Testis (tissue), 2 donors: ENCODE measurements at regions not wholly inside any gene's neighbourhood (a gene's known extent, or its start where the extent isn't known, plus 50 kb on each side); places are given as distances from the start of the nearest gene placed in this dataset.

ENCODE experiments used
- POLR2A ChIP-seq: fragments of 450-650 bp; IDR thresholded peaks from one replicate; pipeline ENCODE4 v1.6.1; 2017; ENCODE audit warnings: antibody characterized with exemption, mild to moderate bottlenecking, moderate library complexity
- TF ChIP-seq, protein P1 (sequence below), 3 experiments: fragments of 450-650 bp in 2 of 3; fragments of 200-600 bp in 1 of 3; sonication (generic) in 1 of 3; IDR thresholded peaks; one replicate each; pipeline ENCODE4 v1.5.1; 2016 to 2019; ENCODE audit warnings: antibody characterized with exemption in 3 of 3, mild to moderate bottlenecking in 2 of 3, moderate library complexity in 1 of 3

DNA sequence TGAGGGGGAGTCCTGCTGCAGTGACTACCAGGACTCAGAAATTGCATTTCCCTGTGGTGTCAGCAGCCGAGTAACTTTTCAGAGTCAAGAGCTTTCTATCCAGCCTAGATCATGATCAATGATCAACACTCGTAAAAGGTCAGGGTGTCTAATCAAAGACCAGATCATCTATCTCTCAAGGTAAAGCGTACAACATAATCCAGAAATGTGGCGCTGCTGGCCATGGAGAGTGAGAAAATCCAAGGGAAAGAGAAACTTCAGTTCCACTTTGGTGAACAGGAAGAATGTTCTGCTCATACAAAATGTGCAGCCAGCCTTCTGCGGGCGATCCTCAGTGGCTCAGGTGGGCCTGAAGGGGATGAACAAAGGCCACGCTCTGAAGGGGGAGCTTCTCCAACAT, 1005.8 kb upstream of the NR2F2 start:
- no peak for TF ChIP-seq POLR2A
- TF ChIP-seq, protein P1, sequence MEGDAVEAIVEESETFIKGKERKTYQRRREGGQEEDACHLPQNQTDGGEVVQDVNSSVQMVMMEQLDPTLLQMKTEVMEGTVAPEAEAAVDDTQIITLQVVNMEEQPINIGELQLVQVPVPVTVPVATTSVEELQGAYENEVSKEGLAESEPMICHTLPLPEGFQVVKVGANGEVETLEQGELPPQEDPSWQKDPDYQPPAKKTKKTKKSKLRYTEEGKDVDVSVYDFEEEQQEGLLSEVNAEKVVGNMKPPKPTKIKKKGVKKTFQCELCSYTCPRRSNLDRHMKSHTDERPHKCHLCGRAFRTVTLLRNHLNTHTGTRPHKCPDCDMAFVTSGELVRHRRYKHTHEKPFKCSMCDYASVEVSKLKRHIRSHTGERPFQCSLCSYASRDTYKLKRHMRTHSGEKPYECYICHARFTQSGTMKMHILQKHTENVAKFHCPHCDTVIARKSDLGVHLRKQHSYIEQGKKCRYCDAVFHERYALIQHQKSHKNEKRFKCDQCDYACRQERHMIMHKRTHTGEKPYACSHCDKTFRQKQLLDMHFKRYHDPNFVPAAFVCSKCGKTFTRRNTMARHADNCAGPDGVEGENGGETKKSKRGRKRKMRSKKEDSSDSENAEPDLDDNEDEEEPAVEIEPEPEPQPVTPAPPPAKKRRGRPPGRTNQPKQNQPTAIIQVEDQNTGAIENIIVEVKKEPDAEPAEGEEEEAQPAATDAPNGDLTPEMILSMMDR (IDR thresholded peaks at IDR 0.05) = no peak
